A549 (cell line): ENCODE measurements at regions not wholly inside any gene's neighbourhood (a gene's known extent, or its start where the extent isn't known, plus 50 kb on each side); places are given as distances from the start of the nearest gene placed in this dataset.

ENCODE experiments used
- ATAC-seq, 2 experiments: fragments of 200-7000 bp in 1 of 2; fragments of >200 bp in 1 of 2; cut with Nextera tagmentation in 1 of 2; cut with Tn5 transposase in 1 of 2; 3 replicates each; pipeline versions ENCODE4 v1.8.0 to v1.9.1; 2018 to 2020; ENCODE audit warnings: mild to moderate bottlenecking in 1 of 2, moderate library complexity in 1 of 2
- CTCF ChIA-PET: fragments of 300-600 bp; sonication (Branson Sonifier 250); formaldehyde crosslinking; extraction: SDS; loops from one replicate; lab custom pipeline; 2021; ENCODE audit warnings: antibody characterized with exemption, inconsistent platforms; lab: Yijun Ruan, JAX
- POLR2A ChIA-PET: fragments of 350-600 bp; formaldehyde crosslinking; extraction: SDS; loops from one replicate; lab custom pipeline; 2021; ENCODE audit warnings: antibody characterized with exemption, inconsistent platforms; lab: Yijun Ruan, JAX
- DNase-seq, 2 experiments: peaks; one replicate each; pipeline versions ENCODE4 v3.0.0 to v3.0.0-alpha.2; 2011 to 2016; ENCODE audit warnings: low read depth in 1 of 2, low spot score in 1 of 2
- FAIRE-seq: peaks from 2 replicates; lab custom pipeline; 2011; peaks lifted over from hg19 to GRCh38; lab: Jason Lieb, UNC
- H3K27ac ChIP-seq, 2 experiments: fragments of >200 bp; sonication (Bioruptor Twin); formaldehyde crosslinking; 3 replicates each; pipeline ENCODE4 v1.5.1; 2016 to 2017
- H3K4me1 ChIP-seq: fragments of >200 bp; sonication (Bioruptor Twin); formaldehyde crosslinking; 3 replicates; pipeline ENCODE4 v1.6.1; 2016
- H3K4me2 ChIP-seq: fragments of >200 bp; sonication (Bioruptor Twin); formaldehyde crosslinking; 3 replicates; pipeline ENCODE4 v1.6.1; 2016
- H3K4me3 ChIP-seq: fragments of >200 bp; sonication (Bioruptor Twin); formaldehyde crosslinking; 3 replicates; pipeline ENCODE4 v1.5.1; 2016
- H3K9me3 ChIP-seq: fragments of >200 bp; sonication (Bioruptor Twin); formaldehyde crosslinking; 3 replicates; pipeline ENCODE4 v1.6.1; 2016
- CBX8 ChIP-seq: fragments of 200-600 bp; sonication (generic); IDR thresholded peaks from 2 replicates; pipeline ENCODE4 v1.6.1; 2016
- FOSL2 ChIP-seq, 2 experiments: fragments of 450-650 bp in 1 of 2; fragments of >200 bp in 1 of 2; sonication (Bioruptor Twin) in 1 of 2; formaldehyde crosslinking; IDR thresholded peaks; 2 replicates each; pipeline versions ENCODE4 v1.5.0 to v1.6.1; 2016 to 2020; ENCODE audit warnings: mild to moderate bottlenecking in 1 of 2, moderate library complexity in 1 of 2
- NR3C1 ChIP-seq: fragments of >200 bp; sonication (Bioruptor Twin); formaldehyde crosslinking; IDR thresholded peaks from 3 replicates; pipeline ENCODE4 v1.6.1; 2017
- POLR2AphosphoS2 ChIP-seq: conservative IDR thresholded peaks from 2 replicates; pipeline ENCODE4 v1.6.1; 2012; ENCODE audit warnings: low read length, improper control_type of control experiment, inconsistent platforms
- RARB ChIP-seq: fragments of 250-450 bp; sonication (Bioruptor Pico); IDR thresholded peaks from 2 replicates; pipeline ENCODE4 v1.8.0; 2021; ENCODE audit warnings: mild to moderate bottlenecking, moderate library complexity
- RCOR1 ChIP-seq: fragments of 150-350 bp; IDR thresholded peaks from 2 replicates; pipeline ENCODE4 v1.6.1; 2014; ENCODE audit warnings: antibody characterized with exemption, low read length, low read depth
- SMC3 ChIP-seq: fragments of >200 bp; sonication (Bioruptor Twin); formaldehyde crosslinking; IDR thresholded peaks from 3 replicates; pipeline ENCODE4 v1.6.1; 2018; ENCODE audit warnings: inconsistent platforms
- WGBS: methylation state at CpG from one replicate; pipeline ENCODE4 v1.1.6; 2017; ENCODE audit errors: missing lambda C conversion rate; 5-methylcytosine and 5-hydroxymethylcytosine counted together
- TF ChIP-seq, protein P1 (sequence below): fragments of 250-450 bp; sonication (Bioruptor Pico); IDR thresholded peaks from 2 replicates; pipeline ENCODE4 v1.5.0; 2021; ENCODE audit warnings: mild to moderate bottlenecking, moderate library complexity, borderline replicate concordance
- TF ChIP-seq, protein P2 (sequence below): IDR thresholded peaks from 2 replicates; pipeline ENCODE4 v1.6.1; 2012
- TF ChIP-seq, protein P3 (sequence below): fragments of 450-650 bp; IDR thresholded peaks from 2 replicates; pipeline ENCODE4 v1.6.1; 2014; ENCODE audit warnings: antibody characterized with exemption

DNA sequence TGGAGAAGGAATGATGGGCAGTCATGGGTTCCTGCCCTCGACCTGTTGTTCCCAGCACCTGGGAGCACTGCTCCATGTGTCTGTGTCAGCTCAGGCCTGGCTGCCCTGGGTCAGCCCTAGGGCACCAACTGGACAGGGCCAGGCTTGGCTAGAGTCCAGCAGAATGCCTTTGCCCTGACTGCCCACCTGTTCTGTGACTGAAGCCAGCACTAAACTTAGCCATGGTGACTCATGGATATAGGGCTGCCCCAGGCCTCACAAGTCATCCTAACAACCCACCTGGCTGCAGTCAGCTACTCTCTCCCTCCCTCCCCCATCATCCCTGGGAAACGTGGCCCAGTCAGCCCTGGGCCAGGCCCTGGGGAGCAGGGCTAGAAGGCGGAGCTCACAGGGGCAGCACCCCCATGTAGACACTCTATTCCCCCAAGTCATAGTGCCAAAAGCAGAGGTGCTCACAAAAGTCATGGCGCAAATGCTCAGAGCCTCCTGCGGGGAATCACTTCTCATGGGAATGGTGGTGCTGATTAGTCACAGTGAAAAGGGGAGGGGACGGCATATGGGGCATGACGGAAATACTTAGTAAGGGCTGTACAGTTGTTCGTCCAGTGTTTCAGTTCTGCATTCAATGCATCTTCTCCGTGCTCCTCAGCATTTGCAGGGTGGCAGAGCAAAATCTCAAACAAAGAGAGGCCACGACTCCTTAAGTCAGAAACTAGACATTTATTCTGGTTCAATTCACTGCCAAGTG lies 52.0 kb upstream of the NTF3 start:
- Histone ChIP-seq H3K9me3 (no peaks in the 10 kb centered on the region), H3K4me1 (no peaks in the 10 kb centered on the region), H3K4me2 (no peak overlapping the region), H3K4me3 (no peak overlapping the region), H3K27ac (no peak overlapping the region)
- no peak for FAIRE-seq
- 28% methylated on average over 10 of the region's 10 CpGs for WGBS
- POLR2A ChIA-PET: no interaction called here
- no peak for DNase-seq
- ATAC-seq: no peak
- CTCF ChIA-PET: interaction anchor here (0.5 kb wide), 1 partner anchor 18 kb away, joined by 3 read pairs; no protein-coding TSS in a partner anchor
- TF ChIP-seq CBX8: no peak
- TF ChIP-seq SMC3: no peak
- TF ChIP-seq POLR2AphosphoS2: no peak
- TF ChIP-seq, protein P1, sequence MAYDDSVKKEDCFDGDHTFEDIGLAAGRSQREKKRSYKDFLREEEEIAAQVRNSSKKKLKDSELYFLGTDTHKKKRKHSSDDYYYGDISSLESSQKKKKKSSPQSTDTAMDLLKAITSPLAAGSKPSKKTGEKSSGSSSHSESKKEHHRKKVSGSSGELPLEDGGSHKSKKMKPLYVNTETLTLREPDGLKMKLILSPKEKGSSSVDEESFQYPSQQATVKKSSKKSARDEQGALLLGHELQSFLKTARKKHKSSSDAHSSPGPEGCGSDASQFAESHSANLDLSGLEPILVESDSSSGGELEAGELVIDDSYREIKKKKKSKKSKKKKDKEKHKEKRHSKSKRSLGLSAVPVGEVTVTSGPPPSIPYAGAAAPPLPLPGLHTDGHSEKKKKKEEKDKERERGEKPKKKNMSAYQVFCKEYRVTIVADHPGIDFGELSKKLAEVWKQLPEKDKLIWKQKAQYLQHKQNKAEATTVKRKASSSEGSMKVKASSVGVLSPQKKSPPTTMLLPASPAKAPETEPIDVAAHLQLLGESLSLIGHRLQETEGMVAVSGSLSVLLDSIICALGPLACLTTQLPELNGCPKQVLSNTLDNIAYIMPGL (CRISPR knock-in tag): no peak
- TF ChIP-seq, protein P2, sequence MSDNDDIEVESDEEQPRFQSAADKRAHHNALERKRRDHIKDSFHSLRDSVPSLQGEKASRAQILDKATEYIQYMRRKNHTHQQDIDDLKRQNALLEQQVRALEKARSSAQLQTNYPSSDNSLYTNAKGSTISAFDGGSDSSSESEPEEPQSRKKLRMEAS: no peak
- TF ChIP-seq, protein P3, sequence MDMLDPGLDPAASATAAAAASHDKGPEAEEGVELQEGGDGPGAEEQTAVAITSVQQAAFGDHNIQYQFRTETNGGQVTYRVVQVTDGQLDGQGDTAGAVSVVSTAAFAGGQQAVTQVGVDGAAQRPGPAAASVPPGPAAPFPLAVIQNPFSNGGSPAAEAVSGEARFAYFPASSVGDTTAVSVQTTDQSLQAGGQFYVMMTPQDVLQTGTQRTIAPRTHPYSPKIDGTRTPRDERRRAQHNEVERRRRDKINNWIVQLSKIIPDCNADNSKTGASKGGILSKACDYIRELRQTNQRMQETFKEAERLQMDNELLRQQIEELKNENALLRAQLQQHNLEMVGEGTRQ: no peak
- TF ChIP-seq RCOR1: no peak
- no peak for TF ChIP-seq RARB (CRISPR knock-in tag)
- TF ChIP-seq NR3C1: no peak
- TF ChIP-seq FOSL2 (IDR thresholded peaks at IDR 0.05): no peak
- no peak for TF ChIP-seq FOSL2 (CRISPR knock-in tag; IDR thresholded peaks at IDR 0.05)
